PFSK-1 (cell line): ENCODE measurements at regions not wholly inside any gene's neighbourhood (a gene's known extent, or its start where the extent isn't known, plus 50 kb on each side); places are given as distances from the start of the nearest gene placed in this dataset.

Experiments used
- FOXP2 ChIP-seq: optimal IDR thresholded peaks from 2 replicates; pipeline ENCODE3; 2011; ENCODE audit warnings: borderline replicate concordance, control low read depth, inconsistent platforms; ENCODE audit not compliant: insufficient read depth; ENCODE audit errors: extremely low read length, extremely low read depth
- POLR2AphosphoS5 ChIP-seq: IDR thresholded peaks from 2 replicates; pipeline ENCODE4 v1.6.1; 2012; ENCODE audit warnings: low read depth, mild to moderate bottlenecking, control low read depth, low read length, moderate library complexity
- SIN3A ChIP-seq: IDR thresholded peaks from 2 replicates; pipeline ENCODE4 v1.6.1; 2012; ENCODE audit warnings: mild to moderate bottlenecking, low read length, moderate library complexity, borderline replicate concordance; ENCODE audit not compliant: insufficient read depth
- TAF1 ChIP-seq: IDR thresholded peaks from 2 replicates; pipeline ENCODE4 v1.6.1; 2012; ENCODE audit warnings: low read length, control low read depth, borderline replicate concordance; ENCODE audit not compliant: insufficient read depth
- TF ChIP-seq, protein P1 (sequence below), 2 experiments: IDR thresholded peaks; 2 replicates each; pipeline versions ENCODE4 v1.6.1 to v1.8.0; 2011 to 2012; ENCODE audit warnings: low read depth in 2 of 2, low read length in 2 of 2, control low read depth in 1 of 2, inconsistent platforms in 1 of 2, mild to moderate bottlenecking in 1 of 2, moderate library complexity in 1 of 2; ENCODE audit not compliant: insufficient read depth in 1 of 2

DNA sequence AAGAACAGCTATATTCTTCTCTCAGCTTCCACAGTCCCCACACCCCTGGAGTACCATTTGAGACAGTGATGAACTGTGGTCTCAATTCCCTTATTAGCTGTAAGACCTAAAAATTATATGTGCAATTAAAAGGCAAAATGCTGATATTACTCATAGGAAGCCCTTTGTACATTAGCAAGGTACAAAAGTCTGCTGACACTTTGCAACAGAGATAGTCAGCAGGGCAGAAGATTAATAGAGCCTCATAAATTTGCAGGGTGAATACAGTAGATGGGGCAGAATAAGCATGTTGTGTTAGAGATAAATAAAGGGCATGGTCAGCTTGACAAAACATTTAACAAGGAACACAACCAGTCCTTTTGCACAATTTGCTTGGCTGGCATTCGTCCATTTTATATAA, 210.0 kb upstream of the OBI1 start:
- TF ChIP-seq TAF1 (no peak), POLR2AphosphoS5 (no peak), FOXP2 (no peak), SIN3A (no peak)
- TF ChIP-seq, protein P1, sequence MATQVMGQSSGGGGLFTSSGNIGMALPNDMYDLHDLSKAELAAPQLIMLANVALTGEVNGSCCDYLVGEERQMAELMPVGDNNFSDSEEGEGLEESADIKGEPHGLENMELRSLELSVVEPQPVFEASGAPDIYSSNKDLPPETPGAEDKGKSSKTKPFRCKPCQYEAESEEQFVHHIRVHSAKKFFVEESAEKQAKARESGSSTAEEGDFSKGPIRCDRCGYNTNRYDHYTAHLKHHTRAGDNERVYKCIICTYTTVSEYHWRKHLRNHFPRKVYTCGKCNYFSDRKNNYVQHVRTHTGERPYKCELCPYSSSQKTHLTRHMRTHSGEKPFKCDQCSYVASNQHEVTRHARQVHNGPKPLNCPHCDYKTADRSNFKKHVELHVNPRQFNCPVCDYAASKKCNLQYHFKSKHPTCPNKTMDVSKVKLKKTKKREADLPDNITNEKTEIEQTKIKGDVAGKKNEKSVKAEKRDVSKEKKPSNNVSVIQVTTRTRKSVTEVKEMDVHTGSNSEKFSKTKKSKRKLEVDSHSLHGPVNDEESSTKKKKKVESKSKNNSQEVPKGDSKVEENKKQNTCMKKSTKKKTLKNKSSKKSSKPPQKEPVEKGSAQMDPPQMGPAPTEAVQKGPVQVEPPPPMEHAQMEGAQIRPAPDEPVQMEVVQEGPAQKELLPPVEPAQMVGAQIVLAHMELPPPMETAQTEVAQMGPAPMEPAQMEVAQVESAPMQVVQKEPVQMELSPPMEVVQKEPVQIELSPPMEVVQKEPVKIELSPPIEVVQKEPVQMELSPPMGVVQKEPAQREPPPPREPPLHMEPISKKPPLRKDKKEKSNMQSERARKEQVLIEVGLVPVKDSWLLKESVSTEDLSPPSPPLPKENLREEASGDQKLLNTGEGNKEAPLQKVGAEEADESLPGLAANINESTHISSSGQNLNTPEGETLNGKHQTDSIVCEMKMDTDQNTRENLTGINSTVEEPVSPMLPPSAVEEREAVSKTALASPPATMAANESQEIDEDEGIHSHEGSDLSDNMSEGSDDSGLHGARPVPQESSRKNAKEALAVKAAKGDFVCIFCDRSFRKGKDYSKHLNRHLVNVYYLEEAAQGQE (IDR thresholded peaks at IDR 0.05; ENCODE audit: insufficient read depth in 1 of 2, low read depth in 2 of 2, low read length in 2 of 2) = no peak
